NB4 (cell line): ENCODE measurements at regions not wholly inside any gene's neighbourhood (a gene's known extent, or its start where the extent isn't known, plus 50 kb on each side); places are given as distances from the start of the nearest gene placed in this dataset.

ENCODE experiments used
- DNase-seq: peaks from one replicate; pipeline ENCODE4 v3.0.0; 2010; ENCODE audit warnings: low read depth
- H3K4me3 ChIP-seq: one replicate; pipeline ENCODE4 v1.5.1; 2011; ENCODE audit warnings: mild to moderate bottlenecking, low read depth, low read length, moderate library complexity
- MYC ChIP-seq: IDR thresholded peaks from 2 replicates; pipeline ENCODE4 v1.6.1; 2011; ENCODE audit warnings: low read depth, low read length
- POLR2A ChIP-seq: IDR thresholded peaks from 2 replicates; pipeline ENCODE4 v1.6.1; 2011; ENCODE audit warnings: mild to moderate bottlenecking; ENCODE audit not compliant: insufficient read length; ENCODE audit errors: extremely low read depth
- TF ChIP-seq, protein P1 (sequence below): IDR thresholded peaks from 2 replicates; pipeline ENCODE4 v1.6.1; 2011; ENCODE audit warnings: low read depth, low read length
- TF ChIP-seq, protein P2 (sequence below): IDR thresholded peaks from one replicate; pipeline ENCODE4 v1.5.1; 2012; ENCODE audit warnings: low read depth, low read length

DNA sequence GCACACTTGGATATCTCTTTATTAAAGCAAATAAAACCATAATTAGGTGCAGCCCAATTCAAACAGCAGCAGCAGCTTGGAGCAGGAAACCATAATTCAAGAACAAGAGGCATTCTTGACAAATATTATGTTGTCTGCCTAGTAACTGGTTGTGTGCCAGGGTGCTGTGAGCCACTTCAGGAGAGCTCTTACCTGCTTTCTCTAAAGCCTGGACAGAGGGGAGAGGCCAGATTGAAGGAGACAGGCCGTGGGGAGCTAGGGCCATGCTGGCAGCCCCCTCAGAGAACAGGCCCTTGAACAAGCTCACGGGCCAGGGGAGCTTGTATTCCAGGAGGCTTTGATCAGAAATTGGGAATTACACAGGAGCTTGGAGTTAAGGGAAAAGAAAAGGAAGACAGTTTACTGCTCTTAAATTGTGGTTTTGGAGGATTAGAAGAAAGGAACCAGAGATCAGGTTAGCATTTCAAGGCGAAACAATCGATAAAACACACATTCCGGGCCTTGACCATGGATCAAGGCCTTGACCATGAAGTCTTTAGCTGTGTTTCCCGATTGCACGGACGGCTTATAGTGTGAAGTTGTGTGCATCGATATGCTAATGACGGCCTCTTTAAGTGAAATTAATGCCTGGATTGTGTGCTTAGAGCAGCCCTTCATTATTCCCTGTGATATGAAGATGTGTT lies 69.8 kb upstream of the NKX2-2 start:
- H3K4me3 ChIP-seq, result no peak overlapping the region
- DNase-seq, result no peak
- TF ChIP-seq MYC (no peak), POLR2A (no peak)
- TF ChIP-seq, protein P1, sequence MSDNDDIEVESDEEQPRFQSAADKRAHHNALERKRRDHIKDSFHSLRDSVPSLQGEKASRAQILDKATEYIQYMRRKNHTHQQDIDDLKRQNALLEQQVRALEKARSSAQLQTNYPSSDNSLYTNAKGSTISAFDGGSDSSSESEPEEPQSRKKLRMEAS, result no peak
- TF ChIP-seq, protein P2, sequence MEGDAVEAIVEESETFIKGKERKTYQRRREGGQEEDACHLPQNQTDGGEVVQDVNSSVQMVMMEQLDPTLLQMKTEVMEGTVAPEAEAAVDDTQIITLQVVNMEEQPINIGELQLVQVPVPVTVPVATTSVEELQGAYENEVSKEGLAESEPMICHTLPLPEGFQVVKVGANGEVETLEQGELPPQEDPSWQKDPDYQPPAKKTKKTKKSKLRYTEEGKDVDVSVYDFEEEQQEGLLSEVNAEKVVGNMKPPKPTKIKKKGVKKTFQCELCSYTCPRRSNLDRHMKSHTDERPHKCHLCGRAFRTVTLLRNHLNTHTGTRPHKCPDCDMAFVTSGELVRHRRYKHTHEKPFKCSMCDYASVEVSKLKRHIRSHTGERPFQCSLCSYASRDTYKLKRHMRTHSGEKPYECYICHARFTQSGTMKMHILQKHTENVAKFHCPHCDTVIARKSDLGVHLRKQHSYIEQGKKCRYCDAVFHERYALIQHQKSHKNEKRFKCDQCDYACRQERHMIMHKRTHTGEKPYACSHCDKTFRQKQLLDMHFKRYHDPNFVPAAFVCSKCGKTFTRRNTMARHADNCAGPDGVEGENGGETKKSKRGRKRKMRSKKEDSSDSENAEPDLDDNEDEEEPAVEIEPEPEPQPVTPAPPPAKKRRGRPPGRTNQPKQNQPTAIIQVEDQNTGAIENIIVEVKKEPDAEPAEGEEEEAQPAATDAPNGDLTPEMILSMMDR, result no peak

DNA sequence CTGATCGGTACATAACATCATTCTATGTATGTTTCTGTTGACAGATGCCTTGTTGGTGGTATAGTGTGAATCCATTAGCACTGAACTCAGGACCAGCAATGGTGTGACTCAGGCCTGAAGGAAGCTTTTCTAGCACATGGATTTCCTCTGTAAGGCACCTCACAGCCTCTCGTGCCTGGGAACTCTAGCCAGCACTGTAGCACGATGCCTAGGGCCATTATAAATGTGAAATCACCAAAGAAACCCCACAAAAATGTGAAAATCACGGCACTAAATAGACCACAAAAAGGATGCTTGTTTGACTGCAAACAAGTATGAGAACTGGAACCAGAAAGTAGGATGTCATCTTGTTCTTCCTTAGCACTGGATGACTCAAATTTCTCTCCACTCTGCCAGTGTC lies 63.7 kb upstream of the NKX2-2 start:
- no peak for DNase-seq
- TF ChIP-seq MYC (no peak), POLR2A (no peak)
- TF ChIP-seq, protein P2, result no peak
- TF ChIP-seq, protein P1, result no peak
- no peak overlapping the region for H3K4me3 ChIP-seq

DNA sequence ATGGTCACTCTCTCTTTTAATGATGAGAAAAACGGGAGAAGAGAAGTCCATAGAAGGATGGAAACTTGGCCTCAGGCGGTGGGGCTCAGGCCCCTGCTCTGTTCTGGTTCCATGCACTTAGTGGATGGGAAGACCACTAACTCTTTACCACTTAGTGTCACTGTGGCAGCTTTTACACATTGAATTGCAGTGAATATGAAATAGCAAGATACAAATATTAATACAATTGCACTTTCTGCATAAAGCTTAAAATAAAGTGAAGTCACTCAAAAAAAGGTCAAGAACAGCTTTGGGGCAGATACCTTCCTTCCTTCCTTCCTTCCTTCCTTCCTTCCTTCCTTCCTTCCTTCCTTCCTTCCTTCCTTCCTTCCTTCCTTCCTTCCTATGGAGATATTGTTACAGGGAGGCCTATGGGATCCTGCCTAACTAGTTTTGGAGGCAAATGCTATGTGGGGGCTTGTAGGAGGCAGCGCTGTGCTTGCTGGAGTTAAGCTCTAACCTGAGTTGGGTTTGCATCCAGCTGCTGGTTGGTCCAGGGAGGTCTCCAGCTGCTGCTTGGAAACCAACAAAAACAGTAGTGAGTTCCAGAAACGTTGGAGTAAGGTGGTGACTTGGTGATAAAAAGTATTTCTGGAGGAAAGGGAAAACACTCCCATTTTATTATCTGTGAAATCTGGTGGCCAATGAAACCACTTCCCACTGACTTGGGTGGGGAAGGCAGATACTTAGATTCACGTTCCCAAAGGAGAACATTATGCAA lies 62.3 kb upstream of the NKX2-2 start:
- no peak for DNase-seq

DNA sequence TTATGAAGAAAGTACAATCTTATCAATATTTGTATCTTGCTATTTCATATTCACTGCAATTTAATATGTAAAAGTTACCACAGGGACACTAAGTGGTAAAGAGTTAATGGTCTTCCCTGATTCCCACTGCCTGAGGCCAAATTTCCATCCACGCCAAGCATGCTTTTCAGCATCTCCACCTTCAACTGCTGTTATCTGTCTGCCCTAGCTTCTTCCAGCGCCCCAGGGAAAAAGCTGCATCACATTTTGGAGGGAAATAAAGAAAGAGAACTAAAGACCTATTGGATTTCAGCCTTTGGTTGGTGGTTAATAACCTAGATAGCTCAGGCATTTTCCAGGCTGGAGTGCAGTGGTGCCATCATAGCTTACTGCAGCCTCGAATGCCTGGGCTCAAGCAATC lies 61.3 kb upstream of the NKX2-2 start:
- no peak for DNase-seq
- TF ChIP-seq MYC (no peak), POLR2A (no peak)
- TF ChIP-seq, protein P1, result no peak
- TF ChIP-seq, protein P2, result no peak
- H3K4me3 ChIP-seq, result no peak overlapping the region

More for the DNA sequence above, 62.3 kb upstream of the NKX2-2 start:
- TF ChIP-seq POLR2A, result no peak
- no peak overlapping the region for H3K4me3 ChIP-seq

DNA sequence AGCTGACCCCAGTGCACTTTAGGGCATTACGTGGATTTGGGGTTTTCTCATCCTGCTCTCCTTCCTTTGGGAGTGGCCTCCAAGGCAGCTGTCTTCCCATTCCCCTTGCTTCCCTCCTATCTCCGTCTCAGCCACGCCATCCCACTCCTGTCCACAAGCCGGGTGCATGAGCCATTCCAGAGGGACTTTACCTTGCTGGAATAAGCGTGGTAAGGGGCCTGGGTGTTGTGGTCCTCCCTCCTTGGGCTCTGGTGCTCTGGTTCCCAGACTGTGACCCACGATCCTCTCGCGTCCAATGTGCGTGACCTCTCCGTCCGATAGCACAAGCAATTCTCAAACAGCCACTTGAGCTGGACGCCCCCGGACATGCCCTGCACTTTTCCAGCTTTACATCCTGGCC lies 60.6 kb upstream of the NKX2-2 start:
- DNase-seq, result no peak
- TF ChIP-seq, protein P2, result no peak
- TF ChIP-seq MYC, result no peak
- no peak for TF ChIP-seq POLR2A
- TF ChIP-seq, protein P1, result no peak
- H3K4me3 ChIP-seq, result no peak overlapping the region

DNA sequence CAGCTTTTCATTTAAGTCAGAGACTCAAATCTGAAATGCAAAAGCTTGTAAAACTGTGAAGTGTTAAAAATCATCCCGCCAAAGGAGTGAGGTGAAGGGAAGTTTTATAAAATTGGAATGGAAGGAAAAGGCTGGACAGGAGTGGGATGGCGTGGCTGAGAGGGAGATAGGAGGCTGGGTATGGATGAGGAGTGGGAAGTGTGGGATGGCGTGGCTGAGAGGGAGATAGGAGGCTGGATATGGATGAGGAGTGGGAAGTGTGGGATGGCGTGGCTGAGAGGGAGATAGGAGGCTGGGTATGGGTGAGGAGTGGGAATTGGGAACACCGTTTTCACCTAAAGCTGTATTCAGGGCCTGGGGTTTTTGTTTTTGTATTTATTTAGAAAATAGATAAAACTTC lies 59.4 kb upstream of the NKX2-2 start:
- TF ChIP-seq, protein P2, result no peak
- TF ChIP-seq MYC, result no peak
- TF ChIP-seq, protein P1, result no peak
- no peak for TF ChIP-seq POLR2A
- H3K4me3 ChIP-seq, result no peak overlapping the region

More for the DNA sequence above, 59.4 kb upstream of the NKX2-2 start:
- DNase-seq, result no peak
